HG03139 (cell line): ENCODE measurements at regions not wholly inside any gene's neighbourhood (a gene's known extent, or its start where the extent isn't known, plus 50 kb on each side); places are given as distances from the start of the nearest gene placed in this dataset.
"Not testable (repeated sequence)": the region's sequence is repeated elsewhere in the genome, so short reads cannot be mapped to it uniquely, and the experiment has no call there.

Source experiments
- ATAC-seq: cut with Tn5 transposase; IDR thresholded peaks from one replicate; pipeline ENCODE4 v1.9.1; 2021; ENCODE audit not compliant: unreplicated experiment

DNA sequence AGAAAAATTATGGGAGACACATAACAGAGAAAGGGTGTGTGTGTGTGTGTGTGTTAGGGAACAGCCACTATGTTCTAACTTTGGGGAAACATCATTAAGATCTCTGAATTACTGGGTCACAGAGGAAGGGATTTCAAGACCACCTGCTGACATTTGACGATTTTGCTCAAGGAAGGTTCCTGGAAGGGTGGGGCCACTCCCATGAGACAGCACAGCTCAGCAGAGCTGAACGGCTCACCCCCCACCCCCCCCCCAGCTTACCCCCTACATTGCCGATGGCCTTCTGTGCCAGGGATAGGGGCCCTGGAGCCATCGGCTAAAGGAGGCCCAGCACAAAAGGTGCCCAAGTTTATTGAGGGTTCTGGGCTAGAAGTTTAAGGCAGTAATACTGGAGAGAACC lies 122.4 kb downstream of the NPIPB11 start:
- ATAC-seq, result not testable (repeated sequence)

DNA sequence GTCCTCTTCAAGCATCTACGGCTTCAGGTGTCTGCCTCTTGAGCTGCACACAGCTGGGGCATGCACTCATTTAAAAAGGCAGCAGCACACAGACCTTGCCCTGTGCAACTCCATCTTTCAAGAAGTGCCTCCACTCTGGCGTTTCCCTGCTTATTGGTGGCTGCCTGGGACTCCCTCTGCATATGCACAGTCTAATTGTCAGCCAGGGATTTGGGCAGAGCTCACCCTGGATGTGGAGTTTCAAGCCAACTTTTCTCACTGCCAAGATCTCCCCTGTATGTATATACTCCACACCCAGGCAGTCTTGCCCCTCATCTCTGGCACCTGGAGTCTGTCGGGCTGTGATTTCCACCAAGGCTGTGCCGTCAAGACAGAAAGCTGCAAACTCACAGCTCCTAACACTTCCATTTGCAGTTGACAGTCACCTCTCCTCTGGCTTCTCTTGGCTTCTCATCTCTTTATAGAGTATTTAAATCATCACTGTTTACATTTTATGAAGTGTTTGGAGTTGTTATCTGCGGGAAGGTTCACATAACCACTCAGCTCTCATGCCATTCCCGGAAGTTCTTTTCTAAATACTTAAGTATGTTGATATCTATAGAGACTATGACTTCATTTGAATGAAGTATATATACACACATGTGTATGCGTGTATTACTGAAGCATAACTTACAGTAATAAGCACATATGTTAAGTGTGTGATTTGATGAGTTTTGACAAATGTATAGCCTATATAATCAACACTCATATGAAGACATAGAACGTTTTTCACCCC lies 128.2 kb downstream of the NPIPB11 start:
- ATAC-seq, result not testable (repeated sequence)

DNA sequence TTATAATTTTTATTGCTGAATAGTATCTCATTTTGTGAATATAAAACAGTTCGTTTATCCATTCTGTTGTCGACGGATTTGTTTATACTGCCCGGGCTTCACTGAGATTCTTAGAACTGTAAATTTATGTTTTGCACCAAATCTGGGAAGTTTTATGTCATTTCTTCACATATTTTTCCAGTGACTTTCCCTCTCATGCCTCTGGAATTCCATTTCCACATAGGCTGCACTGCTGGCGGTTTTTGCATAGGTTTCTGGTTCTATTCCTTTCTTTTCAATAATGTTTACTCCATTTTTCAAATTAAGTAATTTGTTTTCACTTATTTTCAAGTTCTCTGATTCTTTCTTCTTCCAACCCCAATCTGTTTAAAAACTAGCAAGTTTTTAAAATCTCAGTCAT lies 130.1 kb downstream of the NPIPB11 start:
- ATAC-seq, result not testable (repeated sequence)

DNA sequence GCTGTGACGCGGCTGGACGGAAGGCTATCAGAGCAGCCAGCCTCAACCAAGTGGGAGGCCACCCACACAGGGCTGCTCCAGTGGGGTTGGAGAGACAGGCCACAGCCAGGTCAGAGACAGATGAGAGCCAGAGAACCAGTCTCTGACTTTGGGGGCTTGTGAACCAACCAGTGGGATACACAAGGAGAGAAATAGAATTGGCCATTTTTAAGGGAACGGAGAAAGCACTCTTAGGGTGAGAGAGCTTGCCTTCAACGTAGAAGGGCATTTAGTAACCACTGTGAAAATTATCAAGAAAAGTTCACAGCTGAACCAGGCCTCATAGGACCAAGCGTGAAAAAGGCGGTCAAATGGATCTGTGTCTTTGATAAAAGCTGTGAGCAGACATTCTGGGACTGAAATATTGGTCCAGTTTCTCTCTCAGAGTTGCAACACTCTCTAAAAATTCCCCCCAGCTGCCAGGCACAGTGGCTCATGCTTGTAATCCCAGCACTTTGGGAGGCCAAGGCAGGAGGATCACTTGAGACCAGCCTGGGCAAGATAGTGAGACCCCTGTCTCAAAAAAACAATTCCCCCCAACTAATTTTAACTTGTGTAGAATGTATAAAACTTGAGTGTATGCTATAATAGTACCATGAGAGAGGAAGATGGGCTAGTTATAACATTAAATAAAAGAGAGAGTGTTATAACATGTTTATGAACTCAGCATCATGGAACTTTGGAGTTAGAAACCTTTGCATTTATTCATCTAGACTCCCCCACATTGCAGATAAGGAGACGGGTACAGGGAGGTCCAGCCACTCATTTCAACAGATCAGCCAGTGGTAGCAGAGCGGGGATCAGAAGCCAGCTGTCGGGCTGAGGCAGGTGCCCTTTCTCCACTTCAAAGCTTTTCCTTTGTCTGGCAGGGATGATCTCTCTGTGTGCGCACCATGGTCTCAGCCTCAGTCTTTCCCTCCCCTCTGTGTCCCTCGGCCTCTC lies 132.2 kb downstream of the NPIPB11 start:
- ATAC-seq, result not testable (repeated sequence)

DNA sequence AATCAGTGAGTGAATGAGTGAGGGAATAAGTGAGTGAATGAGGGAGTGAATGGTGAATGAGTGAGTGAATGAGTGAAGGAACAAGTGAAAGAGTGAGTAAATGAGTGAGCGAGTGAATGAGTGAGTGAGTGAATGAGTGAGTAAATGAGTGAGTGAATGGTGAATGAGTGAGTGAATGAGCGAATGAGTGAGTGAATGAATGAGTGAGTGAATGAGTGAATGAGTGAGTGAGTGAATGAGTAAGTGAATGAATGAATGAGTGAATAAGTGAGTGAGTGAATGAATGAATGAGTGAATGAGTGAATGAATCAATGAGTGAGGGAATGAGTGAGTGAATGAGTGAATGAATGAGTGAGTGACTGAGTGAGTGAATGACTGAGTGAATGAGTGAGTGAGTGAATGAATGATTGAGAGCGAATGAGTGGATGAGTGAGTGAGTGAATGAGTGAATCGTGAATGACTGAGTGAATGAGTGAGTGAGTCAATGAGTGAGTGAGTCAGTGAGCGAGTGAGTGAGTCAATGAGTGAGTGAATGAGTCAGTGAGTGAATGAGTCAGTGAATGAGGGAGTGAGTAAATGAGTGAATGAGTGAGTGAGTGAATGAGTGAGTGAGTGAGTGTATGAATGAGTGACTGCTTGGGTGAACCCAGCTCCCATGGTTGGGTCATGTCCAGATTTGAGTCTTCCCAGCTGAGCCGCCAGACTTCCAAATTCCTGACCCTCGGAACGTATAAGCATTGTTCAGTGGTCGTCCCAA lies 133.0 kb downstream of the NPIPB11 start:
- ATAC-seq, result not testable (repeated sequence)

DNA sequence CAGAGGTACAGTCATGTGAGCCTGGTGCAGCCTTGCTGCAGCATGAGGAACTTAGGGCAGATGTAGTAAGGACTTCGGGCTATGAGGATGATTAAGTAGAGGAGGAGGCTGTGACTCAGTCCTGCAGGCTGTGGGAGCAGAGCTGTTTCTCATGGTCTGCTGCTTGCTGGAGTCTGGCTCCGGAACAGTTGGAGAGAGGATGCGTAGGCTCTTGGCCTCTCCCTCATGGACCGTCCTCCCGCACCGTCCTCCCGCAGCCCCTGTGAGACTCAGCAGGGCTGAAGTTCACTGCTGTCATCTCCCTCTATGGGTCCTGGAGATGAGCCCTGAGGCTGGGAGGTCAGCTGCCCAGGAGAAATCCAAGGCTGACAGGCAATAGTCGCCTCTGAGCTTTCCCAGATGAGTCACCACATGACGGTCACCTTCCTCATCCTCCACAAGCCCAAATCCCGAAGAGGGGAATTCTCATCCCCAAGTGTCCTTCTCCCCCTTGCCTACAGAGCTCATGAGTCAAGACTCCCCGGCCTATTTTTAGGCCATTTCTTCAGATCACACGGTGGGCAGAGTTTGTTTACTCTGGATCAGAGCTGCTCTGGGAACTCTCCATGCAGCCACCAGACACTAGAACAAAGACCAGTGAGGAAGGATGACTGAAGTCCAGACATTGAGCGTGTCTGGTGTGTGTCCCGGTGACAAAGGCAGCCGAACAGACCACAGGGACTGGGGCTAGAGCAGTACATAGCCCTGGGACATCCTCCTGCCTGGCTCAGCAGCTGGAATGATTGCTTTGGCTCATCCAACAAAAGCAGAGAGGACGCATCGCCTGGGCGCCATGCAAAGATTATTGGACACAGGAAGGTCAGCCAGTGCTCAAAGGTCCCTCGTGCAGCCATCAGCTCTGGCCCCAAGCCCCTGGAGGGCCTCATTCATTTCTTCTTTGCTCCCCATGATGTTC lies 134.5 kb downstream of the NPIPB11 start:
- ATAC-seq, result not testable (repeated sequence)

DNA sequence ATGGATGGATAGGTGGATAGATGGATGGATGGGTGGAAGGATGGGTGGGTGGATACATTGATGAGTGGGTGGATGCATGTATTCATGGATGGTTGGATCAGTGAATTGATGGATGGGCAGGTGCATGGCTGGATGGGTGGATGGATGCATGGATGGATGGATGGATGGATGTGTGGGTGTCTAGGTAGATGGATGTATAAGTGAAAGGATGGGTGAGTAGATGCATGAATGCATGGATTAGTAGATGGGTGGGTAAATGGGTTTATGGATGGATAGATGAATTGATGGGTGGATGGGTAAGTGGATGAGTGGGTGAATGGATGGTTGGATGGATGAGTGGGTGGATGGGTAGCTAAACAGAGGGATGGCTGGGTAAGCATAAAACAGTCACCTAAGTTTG lies 135.6 kb downstream of the NPIPB11 start:
- not testable (repeated sequence) for ATAC-seq

DNA sequence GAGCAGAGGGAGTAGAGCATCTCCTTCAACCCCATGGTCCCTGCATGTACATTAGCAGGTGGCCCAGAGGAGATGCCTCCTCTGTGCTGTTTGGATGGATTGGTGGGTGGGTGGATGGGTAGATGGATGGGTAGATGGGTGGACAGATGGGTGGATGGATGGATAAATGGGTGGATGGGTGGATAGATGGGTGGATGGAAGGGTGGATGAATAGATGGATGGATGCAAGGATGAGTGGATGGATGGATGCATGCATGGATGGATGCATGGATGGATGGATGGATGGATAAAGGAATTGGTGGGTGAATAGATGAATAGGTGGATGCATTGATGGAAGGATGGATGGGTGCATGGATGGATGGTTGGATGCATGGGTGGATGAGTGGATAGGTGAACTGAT lies 136.5 kb downstream of the NPIPB11 start:
- not testable (repeated sequence) for ATAC-seq

DNA sequence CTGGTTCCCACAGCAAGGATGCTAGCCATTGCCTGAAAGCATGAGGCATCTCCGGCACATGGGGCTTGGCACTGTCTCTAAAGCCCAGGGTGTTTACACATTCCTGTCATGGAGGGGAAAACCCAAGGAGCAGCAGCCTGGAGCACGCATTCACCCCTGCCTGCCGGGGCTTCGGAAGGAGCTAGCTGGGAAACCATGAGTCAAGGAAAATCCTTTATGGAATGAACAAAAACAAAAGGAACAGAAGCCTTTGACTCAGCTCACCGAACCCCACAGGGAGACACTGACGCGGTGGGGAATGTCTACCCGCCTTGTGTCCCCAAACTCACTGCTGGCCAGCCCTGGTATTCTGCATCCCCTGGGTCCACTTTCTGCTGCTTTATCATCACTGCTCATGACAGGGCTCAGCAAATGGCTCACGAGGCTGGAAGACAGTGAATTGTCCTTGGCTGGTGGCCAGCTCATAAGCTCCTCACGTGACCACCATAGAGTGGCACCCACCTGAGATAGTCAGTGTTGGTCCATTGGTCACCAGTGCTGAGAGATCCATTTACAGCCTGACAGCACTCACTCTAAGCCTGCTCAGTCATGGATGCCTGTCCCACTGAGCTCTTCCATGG lies 137.2 kb downstream of the NPIPB11 start:
- not testable (repeated sequence) for ATAC-seq

DNA sequence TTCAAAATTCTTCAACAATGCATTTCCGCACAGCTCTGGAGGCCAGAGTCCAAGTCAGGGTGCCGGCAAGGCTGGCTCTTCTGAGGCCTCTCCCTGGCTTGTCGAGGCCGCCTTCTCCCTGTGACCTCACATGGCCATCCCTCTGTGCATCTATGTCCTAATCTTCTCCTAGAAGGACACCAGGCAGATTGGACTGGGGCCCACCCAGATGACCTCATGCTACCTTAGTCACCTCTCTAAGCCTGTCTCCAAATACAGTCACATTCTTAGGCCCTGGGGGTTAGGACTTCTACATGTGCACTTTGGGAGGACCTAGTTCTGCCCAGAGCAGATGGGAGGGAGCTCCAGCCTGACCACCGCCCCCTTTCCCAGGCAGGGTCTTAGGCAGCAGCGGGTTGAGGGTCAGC lies 137.7 kb downstream of the NPIPB11 start:
- not testable (repeated sequence) for ATAC-seq

DNA sequence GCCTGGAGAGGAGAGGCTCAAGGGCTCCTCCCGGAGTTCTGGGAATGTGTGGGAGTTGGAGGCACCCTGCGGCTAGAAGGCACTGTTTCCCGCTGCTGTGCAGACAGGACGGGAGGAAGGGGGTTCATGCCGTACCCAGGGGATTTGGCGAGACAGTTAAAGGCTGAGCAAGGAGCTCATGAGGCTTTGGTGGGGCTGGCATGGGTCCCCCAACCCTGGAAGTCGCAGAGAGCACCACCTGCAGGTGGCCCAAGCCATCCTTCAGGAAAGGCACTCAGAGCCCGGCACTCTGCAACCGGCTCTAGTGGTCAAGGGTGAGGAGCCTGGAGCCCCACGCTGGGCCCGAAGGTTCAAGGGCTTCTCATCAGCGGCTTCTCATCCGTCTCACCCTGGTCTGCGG lies 138.2 kb downstream of the NPIPB11 start:
- ATAC-seq, result not testable (repeated sequence)

DNA sequence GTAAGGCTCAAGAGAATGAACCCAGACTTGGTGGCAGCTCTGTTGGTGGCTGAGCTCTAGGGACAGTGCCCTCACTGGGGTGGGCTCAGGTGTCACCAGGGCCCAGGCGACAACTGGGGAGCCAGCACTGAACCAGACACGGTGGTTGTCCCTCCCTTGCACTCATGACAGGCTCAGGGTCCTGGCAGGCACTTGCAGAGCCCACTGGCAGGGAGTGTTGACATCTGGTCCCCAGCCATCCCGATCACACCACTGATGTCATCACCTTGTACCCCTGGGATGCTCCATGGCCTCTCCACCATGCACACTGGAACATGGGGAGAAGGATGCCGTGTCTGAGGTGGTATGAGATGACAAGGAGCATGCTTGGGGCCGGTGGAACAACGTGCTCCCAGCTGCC lies 138.6 kb downstream of the NPIPB11 start:
- ATAC-seq, result not testable (repeated sequence)

DNA sequence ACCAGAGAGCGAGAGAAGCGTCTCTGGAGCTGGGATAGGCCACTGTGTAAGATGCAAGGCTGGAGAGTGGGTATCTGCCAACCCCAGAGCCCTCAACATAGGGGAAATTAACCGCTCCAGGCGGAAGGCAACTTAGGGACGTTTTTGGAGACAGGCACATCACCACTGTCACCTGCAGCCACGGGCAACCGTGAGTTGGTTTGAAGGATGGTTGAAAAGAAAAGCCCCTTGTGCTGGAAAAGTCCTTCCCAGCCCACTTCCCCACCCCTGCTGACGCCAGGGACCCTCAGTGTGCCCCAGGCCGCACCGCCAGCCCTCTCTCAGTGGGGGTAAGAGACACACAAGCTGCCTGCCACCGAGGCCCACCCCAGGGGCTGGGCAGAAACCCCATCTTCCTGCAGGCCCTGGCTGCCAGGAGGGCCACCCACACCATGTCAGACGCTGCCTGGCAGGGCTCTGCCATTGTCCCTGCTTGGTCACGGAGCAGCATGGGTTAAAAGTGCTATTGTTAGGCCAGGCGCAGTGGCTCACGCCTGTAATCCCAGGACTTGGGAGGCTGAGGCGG lies 139.4 kb downstream of the NPIPB11 start:
- not testable (repeated sequence) for ATAC-seq

DNA sequence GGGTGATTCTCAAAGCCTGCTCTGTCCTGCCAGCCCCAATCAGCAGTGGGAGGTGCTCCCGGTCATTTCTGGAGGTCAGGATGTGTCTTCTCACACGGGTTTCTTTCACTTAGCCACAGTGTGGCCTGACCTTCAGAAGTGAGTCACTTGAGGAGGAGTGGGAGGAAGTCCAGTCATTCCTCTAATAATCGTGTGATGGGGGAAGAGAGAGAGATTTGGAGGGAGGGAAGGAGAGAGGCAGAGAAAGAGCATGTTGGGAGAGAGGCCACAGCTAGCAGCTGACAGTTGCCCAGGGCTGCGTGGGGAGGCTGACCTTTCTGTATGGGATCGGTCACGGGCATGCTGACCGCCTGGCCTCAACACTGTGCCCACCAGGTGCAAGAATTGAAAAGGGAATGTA lies 139.9 kb downstream of the NPIPB11 start:
- ATAC-seq, result not testable (repeated sequence)

DNA sequence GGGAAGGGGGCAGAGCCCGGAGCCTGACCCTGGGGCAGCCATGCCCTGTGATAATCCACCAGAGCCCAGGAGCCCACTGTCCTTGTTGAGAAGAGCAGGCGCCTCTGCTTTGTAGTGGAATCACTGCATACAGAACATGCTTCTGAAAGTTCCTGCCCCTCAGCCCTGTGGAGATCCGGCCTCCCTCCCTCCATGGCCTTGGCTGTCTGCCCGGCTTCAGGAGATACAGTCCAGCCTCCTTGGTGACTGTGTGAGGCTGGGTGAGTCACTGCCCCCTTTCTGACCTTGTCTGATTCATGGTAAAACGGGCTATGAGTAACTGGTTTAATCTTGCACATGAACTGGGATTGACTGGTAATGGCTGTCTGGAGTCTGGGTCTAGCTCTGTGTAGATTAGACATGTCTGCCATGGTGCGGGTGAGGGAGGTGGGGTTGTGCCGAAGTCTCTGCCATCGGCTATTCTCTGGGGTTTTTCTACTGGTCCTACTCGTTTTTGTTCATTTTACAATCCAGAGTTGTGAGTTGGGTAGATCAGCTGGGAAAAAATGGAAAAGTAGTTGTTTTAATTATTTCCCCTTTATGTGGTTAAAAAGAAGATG lies 141.2 kb downstream of the NPIPB11 start:
- ATAC-seq, result not testable (repeated sequence)

DNA sequence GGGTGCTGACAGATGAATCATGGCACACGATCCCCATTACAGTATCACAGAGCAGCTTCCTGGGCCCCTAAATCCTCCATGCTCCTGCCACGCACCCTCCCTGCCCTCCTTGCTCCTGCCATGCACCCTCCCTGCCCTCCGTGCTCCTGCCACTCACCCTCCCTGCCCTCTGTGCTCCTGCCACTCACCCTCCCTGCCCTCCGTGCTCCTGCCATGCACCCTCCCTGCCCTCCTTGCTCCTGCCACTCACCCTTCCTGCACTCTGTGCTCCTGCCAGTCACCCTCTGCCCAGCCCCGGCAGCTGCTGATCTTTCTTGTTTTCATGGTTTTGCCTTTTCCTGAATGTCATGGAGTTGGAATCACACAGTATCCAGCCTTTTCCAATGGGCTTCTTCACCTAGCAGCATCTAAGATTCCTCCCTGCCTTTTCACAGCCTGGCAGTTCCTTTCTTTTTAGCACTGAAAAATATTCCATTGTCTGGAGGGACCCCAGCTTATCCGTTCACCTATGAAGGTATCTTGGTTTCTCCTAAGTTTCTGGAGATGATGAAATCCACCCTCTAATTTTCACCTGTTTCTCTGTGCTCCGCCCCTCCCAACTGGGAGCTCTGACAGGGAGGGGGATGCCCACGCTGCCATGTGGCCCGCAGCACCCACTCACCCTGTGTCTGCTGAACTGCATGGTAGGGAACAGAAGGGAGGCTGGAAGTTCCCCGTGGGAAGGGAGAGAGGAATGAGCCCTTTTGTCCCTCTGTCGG lies 142.3 kb downstream of the NPIPB11 start:
- ATAC-seq, result not testable (repeated sequence)

DNA sequence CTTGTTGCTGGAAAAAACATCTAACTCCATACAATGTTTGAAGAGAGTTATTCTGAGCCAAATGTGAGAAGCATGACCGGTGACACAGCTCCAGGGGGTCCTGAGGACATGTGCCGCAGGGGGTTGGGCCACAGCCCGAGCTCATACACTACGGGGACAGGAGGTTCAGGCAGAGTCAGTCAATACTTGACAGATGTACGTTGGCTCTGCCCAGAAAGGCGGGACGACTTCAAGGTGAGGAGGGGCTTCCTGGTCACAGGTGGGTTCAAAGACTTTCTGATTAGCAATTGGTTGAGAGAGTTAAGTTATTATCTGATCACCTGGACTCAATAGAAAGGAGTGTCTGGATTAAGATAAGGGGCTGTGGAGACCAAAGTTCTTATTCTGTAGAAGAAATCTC lies 143.8 kb downstream of the NPIPB11 start:
- ATAC-seq, result not testable (repeated sequence)
